Fibroblast of lung (primary cell): ENCODE measurements at regions not wholly inside any gene's neighbourhood (a gene's known extent, or its start where the extent isn't known, plus 50 kb on each side); places are given as distances from the start of the nearest gene placed in this dataset.

Experiments
- CTCF ChIP-seq, 2 donors: IDR thresholded peaks in 1 of 2; conservative IDR thresholded peaks in 1 of 2; 1 replicate in 1 of 2; 2 replicates in 1 of 2; pipeline ENCODE4 v1.5.1; 2011 to 2012; ENCODE audit warnings: low read length in 2 of 2, control low read depth in 1 of 2, inconsistent platforms in 1 of 2, low read depth in 1 of 2, mild to moderate bottlenecking in 1 of 2
- EZH2 ChIP-seq: IDR thresholded peaks from 2 replicates; pipeline ENCODE4 v1.5.1; 2012; ENCODE audit warnings: low read length, control low read depth, mild to moderate bottlenecking; ENCODE audit errors: missing control alignments

GRCh38 chr15:99818872-99819271, 85.6 kb upstream of the LYSMD4 start:
- TF ChIP-seq CTCF (conservative IDR thresholded peaks at IDR 0.05 in 1 of 2, IDR thresholded peaks at IDR 0.05 in 1 of 2; ENCODE audit: low read depth in 1 of 2, low read length in 2 of 2): no peak
- TF ChIP-seq EZH2: no peak
